OCI-LY1 (cell line): ENCODE measurements at regions not wholly inside any gene's neighbourhood (a gene's known extent, or its start where the extent isn't known, plus 50 kb on each side); places are given as distances from the start of the nearest gene placed in this dataset.

ENCODE experiments used
- CTCF ChIP-seq: fragments of 200-600 bp; sonication (generic), shearing (Covaris generic); IDR thresholded peaks from 2 replicates; pipeline ENCODE4 v1.5.1; 2017; ENCODE audit warnings: mild to moderate bottlenecking, antibody characterized with exemption, low read length, moderate library complexity, mixed read lengths
- EZH2 ChIP-seq: fragments of 200-600 bp; sonication (generic), shearing (Covaris generic); IDR thresholded peaks from 2 replicates; pipeline ENCODE4 v1.8.0; 2017; ENCODE audit warnings: borderline replicate concordance, mixed run types, mild to moderate bottlenecking, antibody characterized with exemption, low read length, moderate library complexity, mixed read lengths

- TF ChIP-seq CTCF (no peak), EZH2 (no peak)
Observed at GRCh38 chr13:89571676-89572075, 1775.8 kb upstream of the MIR17HG start.
